GM21423 (cell line): ENCODE measurements at regions not wholly inside any gene's neighbourhood (a gene's known extent, or its start where the extent isn't known, plus 50 kb on each side); places are given as distances from the start of the nearest gene placed in this dataset.
"Not testable (repeated sequence)": the region's sequence is repeated elsewhere in the genome, so short reads cannot be mapped to it uniquely, and the experiment has no call there.

Experiments
- ATAC-seq: cut with Tn5 transposase; IDR thresholded peaks from one replicate; pipeline ENCODE4 v1.9.1; 2021; ENCODE audit warnings: mild to moderate bottlenecking, moderate library complexity; ENCODE audit not compliant: unreplicated experiment

- no peak for ATAC-seq
Observed at GRCh38 chr6:55052846-55053245, 121.5 kb upstream of the HCRTR2 start.

GRCh38 chr6:55058682-55059081 is 115.6 kb upstream of the HCRTR2 start:
- no peak for ATAC-seq

GRCh38 chr6:55064711-55065420 is 109.4 kb upstream of the HCRTR2 start:
- ATAC-seq: no peak

- no peak for ATAC-seq
Observed at GRCh38 chr6:55069132-55069781, 105.1 kb upstream of the HCRTR2 start.

- no peak for ATAC-seq
Observed at GRCh38 chr6:55082021-55082420, 92.3 kb upstream of the HCRTR2 start.

- not testable (repeated sequence) for ATAC-seq
Observed at GRCh38 chr6:55088011-55088410, 86.3 kb upstream of the HCRTR2 start.

GRCh38 chr6:55088902-55089301 is 85.4 kb upstream of the HCRTR2 start:
- ATAC-seq: no peak

- ATAC-seq: no peak
Observed at GRCh38 chr6:55089325-55089724, 85.0 kb upstream of the HCRTR2 start.

GRCh38 chr6:55100686-55101085 is 73.6 kb upstream of the HCRTR2 start:
- no peak for ATAC-seq

- ATAC-seq: no peak
Observed at GRCh38 chr6:55101157-55101556, 73.2 kb upstream of the HCRTR2 start.

- no peak for ATAC-seq
Observed at GRCh38 chr6:55108134-55109130, 65.9 kb upstream of the HCRTR2 start.

GRCh38 chr6:55117267-55117666 is 57.0 kb upstream of the HCRTR2 start:
- ATAC-seq: no peak

- not testable (repeated sequence) for ATAC-seq
Observed at GRCh38 chr6:55124241-55124640, 50.1 kb upstream of the HCRTR2 start.
